Upper lobe of left lung (tissue), 4 donors: ENCODE measurements at regions not wholly inside any gene's neighbourhood (a gene's known extent, or its start where the extent isn't known, plus 50 kb on each side); places are given as distances from the start of the nearest gene placed in this dataset.
"Not testable (repeated sequence)": the region's sequence is repeated elsewhere in the genome, so short reads cannot be mapped to it uniquely, and the experiment has no call there.

ENCODE experiments used
- CTCF ChIP-seq, 6 experiments: fragments of 450-650 bp in 4 of 6; fragments of 200-600 bp in 2 of 6; sonication (generic) in 2 of 6; IDR thresholded peaks; one replicate each; pipeline ENCODE4 v1.5.1; 2016 to 2019; ENCODE audit warnings: antibody characterized with exemption in 6 of 6
- POLR2AphosphoS5 ChIP-seq, 2 donors: sonication (generic); formaldehyde crosslinking; IDR thresholded peaks; one replicate each; pipeline ENCODE4 v1.5.1; 2017; ENCODE audit warnings: antibody characterized with exemption in 2 of 2

GRCh38 chr3:125831005-125831750 lies 137.8 kb upstream of the ROPN1B start:
- not testable (repeated sequence) for TF ChIP-seq POLR2AphosphoS5, CTCF (IDR thresholded peaks at IDR 0.05)
